Activated T-cell treated with anti-CD3 and anti-CD28 coated beads for 24 hours (primary cell): ENCODE measurements at regions not wholly inside any gene's neighbourhood (a gene's known extent, or its start where the extent isn't known, plus 50 kb on each side); places are given as distances from the start of the nearest gene placed in this dataset.
"Not testable (repeated sequence)": the region's sequence is repeated elsewhere in the genome, so short reads cannot be mapped to it uniquely, and the experiment has no call there.

Experiments
- DNase-seq: peaks from one replicate; pipeline ENCODE4 v3.0.0-alpha.2; 2020; ENCODE audit warnings: low read depth

- DNase-seq = no peak
Measured at GRCh38 chr20:51187261-51187660, 164.4 kb upstream of the KCNG1 start.

- no peak for DNase-seq
Measured at GRCh38 chr20:51185861-51186260, 163.0 kb upstream of the KCNG1 start.

- DNase-seq = no peak
Measured at GRCh38 chr20:51185277-51185676, 162.4 kb upstream of the KCNG1 start.

- no peak for DNase-seq
Measured at GRCh38 chr20:51184289-51184688, 161.4 kb upstream of the KCNG1 start.

- no peak for DNase-seq
Measured at GRCh38 chr20:51183451-51183850, 160.5 kb upstream of the KCNG1 start.

- no peak for DNase-seq
Measured at GRCh38 chr20:51182571-51182970, 159.7 kb upstream of the KCNG1 start.

GRCh38 chr20:51178153-51178552 is 155.2 kb upstream of the KCNG1 start:
- DNase-seq = no peak

GRCh38 chr20:51176876-51177275 is 154.0 kb upstream of the KCNG1 start:
- no peak for DNase-seq

- DNase-seq = no peak
Measured at GRCh38 chr20:51176446-51176845, 153.5 kb upstream of the KCNG1 start.

- DNase-seq = no peak
Measured at GRCh38 chr20:51175724-51176123, 152.8 kb upstream of the KCNG1 start.

GRCh38 chr20:51175156-51175555 is 152.2 kb upstream of the KCNG1 start:
- DNase-seq = no peak

GRCh38 chr20:51174536-51174935 is 151.6 kb upstream of the KCNG1 start:
- no peak for DNase-seq

GRCh38 chr20:51172558-51173428 is 149.9 kb upstream of the KCNG1 start:
- DNase-seq = no peak

- DNase-seq = no peak
Measured at GRCh38 chr20:51171141-51171540, 148.2 kb upstream of the KCNG1 start.

- no peak for DNase-seq
Measured at GRCh38 chr20:51169813-51170212, 146.9 kb upstream of the KCNG1 start.

GRCh38 chr20:51167911-51168310 is 145.0 kb upstream of the KCNG1 start:
- not testable (repeated sequence) for DNase-seq

- DNase-seq = no peak
Measured at GRCh38 chr20:51166489-51166888, 143.6 kb upstream of the KCNG1 start.

GRCh38 chr20:51165131-51165530 is 142.2 kb upstream of the KCNG1 start:
- DNase-seq = no peak

- no peak for DNase-seq
Measured at GRCh38 chr20:51164731-51165130, 141.8 kb upstream of the KCNG1 start.

- no peak for DNase-seq
Measured at GRCh38 chr20:51163996-51164600, 141.2 kb upstream of the KCNG1 start.

GRCh38 chr20:51162015-51162414 is 139.1 kb upstream of the KCNG1 start:
- DNase-seq = no peak

GRCh38 chr20:51160821-51161220 is 137.9 kb upstream of the KCNG1 start:
- DNase-seq = no peak

- no peak for DNase-seq
Measured at GRCh38 chr20:51159981-51160380, 137.1 kb upstream of the KCNG1 start.

- no peak for DNase-seq
Measured at GRCh38 chr20:51159303-51159702, 136.4 kb upstream of the KCNG1 start.
